OCI-LY7 (cell line): ENCODE measurements at regions not wholly inside any gene's neighbourhood (a gene's known extent, or its start where the extent isn't known, plus 50 kb on each side); places are given as distances from the start of the nearest gene placed in this dataset.

Experiments
- BruUV-seq: library from RNA; stranded (reverse); fragments of 400-500 nt; replicated peaks from 2 replicates; lab custom pipeline; 2021; lab: Mats Ljungman, UMichigan
- CTCF ChIA-PET: fragments of 300-600 bp; sonication (Branson Sonifier 250); formaldehyde crosslinking; loops from one replicate; lab custom pipeline; 2022; ENCODE audit warnings: antibody characterized with exemption; ENCODE audit not compliant: unreplicated experiment; lab: Charles Lee
- POLR2A ChIA-PET: fragments of 300-600 bp; sonication (Branson Sonifier 250); formaldehyde crosslinking; loops from one replicate; lab custom pipeline; 2022; ENCODE audit warnings: antibody characterized with exemption; lab: Charles Lee
- DNase-seq: peaks from one replicate; pipeline ENCODE4 v3.0.0-alpha.2; 2015; ENCODE audit warnings: low spot score
- H2AFZ ChIP-seq: fragments of 200-600 bp; sonication (generic), shearing (Covaris generic); 2 replicates; pipeline ENCODE4 v1.6.1; 2014; ENCODE audit warnings: mild to moderate bottlenecking, antibody characterized with exemption, low read length, moderate library complexity
- H3K27ac ChIP-seq: fragments of 200-600 bp; sonication (generic); 2 replicates; pipeline ENCODE4 v1.5.1; 2014; ENCODE audit warnings: mixed run types, low read depth, mild to moderate bottlenecking, moderate library complexity, low read length, inconsistent platforms; ENCODE audit not compliant: poor library complexity, severe bottlenecking
- H3K36me3 ChIP-seq: fragments of 200-600 bp; sonication (generic); 2 replicates; pipeline ENCODE4 v1.6.1; 2014; ENCODE audit warnings: mild to moderate bottlenecking, antibody characterized with exemption, low read length, moderate library complexity, mixed read lengths; ENCODE audit not compliant: insufficient read depth
- H3K4me1 ChIP-seq: fragments of 200-600 bp; sonication (generic); 2 replicates; pipeline ENCODE4 v1.5.1; 2014; ENCODE audit warnings: mild to moderate bottlenecking, low read length; ENCODE audit not compliant: insufficient read depth, poor library complexity, severe bottlenecking
- H3K4me2 ChIP-seq: fragments of 200-600 bp; sonication (generic); 2 replicates; pipeline ENCODE4 v1.6.1; 2014; ENCODE audit warnings: mild to moderate bottlenecking, low read length
- H3K4me3 ChIP-seq: fragments of 200-600 bp; sonication (generic); 2 replicates; pipeline ENCODE4 v1.5.1; 2014; ENCODE audit warnings: mild to moderate bottlenecking, low read depth, low read length; ENCODE audit not compliant: poor library complexity, severe bottlenecking
- H3K79me2 ChIP-seq: fragments of 200-600 bp; sonication (generic); 2 replicates; pipeline ENCODE4 v1.6.1; 2016; ENCODE audit warnings: low read depth, mild to moderate bottlenecking, low read length, moderate library complexity, mixed read lengths; ENCODE audit not compliant: insufficient read depth
- H3K9me2 ChIP-seq: fragments of 200-600 bp; sonication (generic); 2 replicates; pipeline ENCODE4 v1.6.1; 2016; ENCODE audit warnings: mild to moderate bottlenecking, low read length, mixed read lengths; ENCODE audit not compliant: insufficient read depth
- H3K9me3 ChIP-seq: fragments of 200-600 bp; sonication (generic); 2 replicates; pipeline ENCODE4 v1.6.1; 2014; ENCODE audit warnings: mild to moderate bottlenecking, mixed run types, low read length, mixed read lengths
- H4K20me1 ChIP-seq: fragments of 200-600 bp; sonication (generic); 2 replicates; pipeline ENCODE4 v1.6.1; 2014; ENCODE audit warnings: mild to moderate bottlenecking, antibody characterized with exemption, low read length, moderate library complexity, mixed read lengths; ENCODE audit not compliant: insufficient read depth
- EZH2phosphoT487 ChIP-seq: fragments of 200-600 bp; sonication (generic); IDR thresholded peaks from 2 replicates; pipeline ENCODE4 v1.6.1; 2018; ENCODE audit warnings: low read depth, borderline replicate concordance, mild to moderate bottlenecking, mixed run types, antibody characterized with exemption, low read length, moderate library complexity, mixed read lengths
- intact Hi-C: fragments of 100-400 bp; cut with micrococcal nuclease; formaldehyde crosslinking; loops from one replicate; pipeline ENCODE4 v1.10.0; 2022; ENCODE audit not compliant: unreplicated experiment
- TF ChIP-seq, protein P1 (sequence below): fragments of 200-600 bp; sonication (generic); conservative IDR thresholded peaks from 2 replicates; pipeline ENCODE4 v1.5.1; 2014; ENCODE audit warnings: mild to moderate bottlenecking, antibody characterized with exemption, low read length, moderate library complexity, mixed read lengths

DNA sequence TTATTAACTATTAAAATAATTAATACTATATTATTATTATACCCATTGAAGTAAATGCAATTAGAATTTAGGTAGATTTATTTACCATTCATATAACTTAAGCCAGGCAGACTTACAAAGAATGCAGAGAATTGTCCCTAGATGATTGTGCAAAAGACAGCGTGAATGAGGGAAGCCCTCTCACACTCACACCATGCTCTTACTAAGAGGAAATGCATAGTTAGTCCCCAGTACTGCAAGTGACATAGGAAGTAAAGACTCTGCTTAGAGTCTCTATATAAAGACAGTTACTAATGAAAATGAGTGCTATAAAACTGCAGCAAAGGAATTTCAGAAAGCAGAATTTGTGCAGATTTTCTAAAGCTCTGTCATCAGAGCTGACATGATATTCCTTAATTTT, 270.4 kb downstream of the ZBBX start:
- intact Hi-C loops, result no loop called here
- H3K4me3 ChIP-seq, result no peak overlapping the region

GRCh38 chr3:167106456-167106855, 273.6 kb downstream of the ZBBX start:
- Histone ChIP-seq H3K27ac (no peak overlapping the region), H4K20me1 (no peaks in the 10 kb centered on the region), H3K9me2 (no peaks in the 10 kb centered on the region), H3K4me3 (no peak overlapping the region), H3K4me2 (no peak overlapping the region), H3K36me3 (no peaks in the 10 kb centered on the region), H3K79me2 (no peaks in the 10 kb centered on the region), H2AFZ (no peak overlapping the region), H3K9me3 (no peaks in the 10 kb centered on the region), H3K4me1 (no peaks in the 10 kb centered on the region)
- DNase-seq, result no peak
- intact Hi-C loops, result no loop called here
- ChIA-PET CTCF (no interaction called here), POLR2A (no interaction called here)
- BruUV-seq, result no TSS peak
- TF ChIP-seq EZH2phosphoT487, result no peak
- TF ChIP-seq, protein P1, sequence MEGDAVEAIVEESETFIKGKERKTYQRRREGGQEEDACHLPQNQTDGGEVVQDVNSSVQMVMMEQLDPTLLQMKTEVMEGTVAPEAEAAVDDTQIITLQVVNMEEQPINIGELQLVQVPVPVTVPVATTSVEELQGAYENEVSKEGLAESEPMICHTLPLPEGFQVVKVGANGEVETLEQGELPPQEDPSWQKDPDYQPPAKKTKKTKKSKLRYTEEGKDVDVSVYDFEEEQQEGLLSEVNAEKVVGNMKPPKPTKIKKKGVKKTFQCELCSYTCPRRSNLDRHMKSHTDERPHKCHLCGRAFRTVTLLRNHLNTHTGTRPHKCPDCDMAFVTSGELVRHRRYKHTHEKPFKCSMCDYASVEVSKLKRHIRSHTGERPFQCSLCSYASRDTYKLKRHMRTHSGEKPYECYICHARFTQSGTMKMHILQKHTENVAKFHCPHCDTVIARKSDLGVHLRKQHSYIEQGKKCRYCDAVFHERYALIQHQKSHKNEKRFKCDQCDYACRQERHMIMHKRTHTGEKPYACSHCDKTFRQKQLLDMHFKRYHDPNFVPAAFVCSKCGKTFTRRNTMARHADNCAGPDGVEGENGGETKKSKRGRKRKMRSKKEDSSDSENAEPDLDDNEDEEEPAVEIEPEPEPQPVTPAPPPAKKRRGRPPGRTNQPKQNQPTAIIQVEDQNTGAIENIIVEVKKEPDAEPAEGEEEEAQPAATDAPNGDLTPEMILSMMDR, result no peak

More for the DNA sequence above, 270.4 kb downstream of the ZBBX start:
- Histone ChIP-seq H4K20me1 (no peaks in the 10 kb centered on the region), H3K27ac (no peak overlapping the region), H3K79me2 (no peaks in the 10 kb centered on the region), H3K4me2 (no peak overlapping the region), H3K36me3 (no peaks in the 10 kb centered on the region), H3K4me1 (no peaks in the 10 kb centered on the region), H3K9me2 (no peaks in the 10 kb centered on the region), H3K9me3 (no peaks in the 10 kb centered on the region), H2AFZ (no peak overlapping the region)
- no peak for DNase-seq
- ChIA-PET CTCF (no interaction called here), POLR2A (interaction anchor here (0.7 kb wide), 1 partner anchor 10 kb away, joined by 3 read pairs; no protein-coding TSS in a partner anchor)
- no TSS peak for BruUV-seq
- TF ChIP-seq, protein P1, result no peak
- TF ChIP-seq EZH2phosphoT487, result no peak

DNA sequence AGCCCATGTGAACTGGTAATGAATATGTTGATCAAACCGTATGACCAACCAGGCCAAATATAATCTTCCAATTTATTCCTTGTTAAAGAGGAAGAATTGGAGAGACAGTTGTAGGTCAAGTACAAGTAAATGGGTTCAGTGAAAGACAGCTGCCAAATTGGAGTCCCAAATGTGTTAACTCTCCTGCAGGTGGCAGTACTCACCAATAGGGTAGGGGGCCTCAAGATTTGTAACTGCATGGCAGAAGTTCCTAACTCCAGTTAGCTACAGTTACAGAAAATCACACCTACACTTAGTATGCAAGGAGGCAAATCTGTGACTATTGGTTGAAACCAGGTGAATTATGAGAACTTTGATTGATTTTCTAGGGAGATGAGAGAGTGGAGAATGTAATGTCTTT, 278.0 kb downstream of the ZBBX start:
- CTCF ChIA-PET, result no interaction called here
- Histone ChIP-seq H3K4me1 (no peaks in the 10 kb centered on the region), H3K4me2 (no peak overlapping the region)

More for the DNA sequence above, 278.0 kb downstream of the ZBBX start:
- Histone ChIP-seq H3K27ac (no peak overlapping the region), H2AFZ (no peak overlapping the region), H3K79me2 (no peaks in the 10 kb centered on the region), H3K36me3 (no peaks in the 10 kb centered on the region), H3K9me2 (no peaks in the 10 kb centered on the region), H3K4me3 (no peak overlapping the region), H4K20me1 (no peaks in the 10 kb centered on the region), H3K9me3 (no peaks in the 10 kb centered on the region)
- no TSS peak for BruUV-seq
- TF ChIP-seq EZH2phosphoT487, result no peak
- TF ChIP-seq, protein P1, result peak; percentile 65
- peak; percentile 6 for DNase-seq
- intact Hi-C loops, result no loop called here
- POLR2A ChIA-PET, result interaction anchor here (0.6 kb wide), 1 partner anchor 186 kb away, joined by 3 read pairs; no protein-coding TSS in a partner anchor
